ENCODE measurements at regions not wholly inside any gene's neighbourhood (a gene's known extent, or its start where the extent isn't known, plus 50 kb on each side); places are given as distances from the start of the nearest gene placed in this dataset.

- DNase-seq (ENCODE audit: low read depth), result no peak
- no peak overlapping the region for H3K4me3 ChIP-seq (ENCODE audit: low read length)
- TF ChIP-seq CTCF (conservative IDR thresholded peaks at IDR 0.05; ENCODE audit: low read depth, low read length), result no peak
Observed at GRCh38 chr1:82703951-82704350, 903.2 kb downstream of the ADGRL2 start.

- TF ChIP-seq CTCF (conservative IDR thresholded peaks at IDR 0.05; ENCODE audit: low read depth, low read length), result no peak
- no peak overlapping the region for H3K4me3 ChIP-seq (ENCODE audit: low read length)
- no peak for DNase-seq (ENCODE audit: low read depth)
Observed at GRCh38 chr1:82700476-82700875, 899.7 kb downstream of the ADGRL2 start.

GRCh38 chr1:82697965-82698364, 897.2 kb downstream of the ADGRL2 start:
- DNase-seq (ENCODE audit: low read depth), result no peak
- no peak for TF ChIP-seq CTCF (conservative IDR thresholded peaks at IDR 0.05; ENCODE audit: low read depth, low read length)

GRCh38 chr1:82695443-82695842, 894.7 kb downstream of the ADGRL2 start:
- TF ChIP-seq CTCF (conservative IDR thresholded peaks at IDR 0.05; ENCODE audit: low read depth, low read length), result no peak
- no peak overlapping the region for H3K4me3 ChIP-seq (ENCODE audit: low read length)
- DNase-seq (ENCODE audit: low read depth), result no peak

More at GRCh38 chr1:82697965-82698364, 897.2 kb downstream of the ADGRL2 start:
- no peak overlapping the region for H3K4me3 ChIP-seq (ENCODE audit: low read length)

- DNase-seq (ENCODE audit: low read depth), result no peak
- no peak for TF ChIP-seq CTCF (conservative IDR thresholded peaks at IDR 0.05; ENCODE audit: low read depth, low read length)
- H3K4me3 ChIP-seq (ENCODE audit: low read length), result no peak overlapping the region
Observed at GRCh38 chr1:82690411-82690810, 889.7 kb downstream of the ADGRL2 start.

- no peak overlapping the region for H3K4me3 ChIP-seq (ENCODE audit: low read length)
- DNase-seq (ENCODE audit: low read depth), result no peak
- no peak for TF ChIP-seq CTCF (conservative IDR thresholded peaks at IDR 0.05; ENCODE audit: low read depth, low read length)
Observed at GRCh38 chr1:82689217-82689616, 888.5 kb downstream of the ADGRL2 start.

- no peak overlapping the region for H3K4me3 ChIP-seq (ENCODE audit: low read length)
- DNase-seq (ENCODE audit: low read depth), result no peak
- no peak for TF ChIP-seq CTCF (conservative IDR thresholded peaks at IDR 0.05; ENCODE audit: low read depth, low read length)
Observed at GRCh38 chr1:82686774-82687173, 886.0 kb downstream of the ADGRL2 start.

Measured in retinal pigment epithelial cell (primary cell).